ENCODE measurements at regions not wholly inside any gene's neighbourhood (a gene's known extent, or its start where the extent isn't known, plus 50 kb on each side); places are given as distances from the start of the nearest gene placed in this dataset.

GRCh38 chr6:94045099-94045829 lies 625.9 kb upstream of the EPHA7 start:
- Histone ChIP-seq H3K27me3 (ENCODE audit: low read depth, low read length) (no peaks in the 10 kb centered on the region), H4K20me1 (ENCODE audit: insufficient read depth, low read length) (no peaks in the 10 kb centered on the region), H3K79me2 (ENCODE audit: low read length) (no peaks in the 10 kb centered on the region), H3K27ac (ENCODE audit: low read length) (no peak overlapping the region), H2AFZ (ENCODE audit: low read depth, low read length) (no peak overlapping the region), H3K4me2 (ENCODE audit: low read length) (no peak overlapping the region), H3K36me3 (replicated peaks; ENCODE audit: low read depth, low read length) (no peaks in the 10 kb centered on the region), H3K9me3 (ENCODE audit: insufficient read depth, low read length) (no peaks in the 10 kb centered on the region), H3K4me1 (ENCODE audit: low read length) (no peaks in the 10 kb centered on the region), H3K4me3 (ENCODE audit: low read length) (no peak overlapping the region), H3K9ac (ENCODE audit: low read length) (no peak overlapping the region)
- TF ChIP-seq EZH2phosphoT487 (IDR thresholded peaks at IDR 0.05; ENCODE audit: low read depth) (no peak), CTCF (IDR thresholded peaks at IDR 0.05; ENCODE audit: low read depth, low read length) (no peak)

GRCh38 chr6:94041945-94042709 lies 622.8 kb upstream of the EPHA7 start:
- TF ChIP-seq CTCF (IDR thresholded peaks at IDR 0.05; ENCODE audit: low read depth, low read length): no peak
- TF ChIP-seq EZH2phosphoT487 (IDR thresholded peaks at IDR 0.05; ENCODE audit: low read depth): no peak
- H3K9ac ChIP-seq (ENCODE audit: low read length): no peak overlapping the region
- no peak overlapping the region for H3K27ac ChIP-seq (ENCODE audit: low read length)
- no peaks in the 10 kb centered on the region for H3K4me1 ChIP-seq (ENCODE audit: low read length)
- H3K36me3 ChIP-seq (replicated peaks; ENCODE audit: low read depth, low read length): no peaks in the 10 kb centered on the region
- no peaks in the 10 kb centered on the region for H4K20me1 ChIP-seq (ENCODE audit: insufficient read depth, low read length)
- no peak overlapping the region for H3K4me3 ChIP-seq (ENCODE audit: low read length)
- no peaks in the 10 kb centered on the region for H3K9me3 ChIP-seq (ENCODE audit: insufficient read depth, low read length)
- no peaks in the 10 kb centered on the region for H3K79me2 ChIP-seq (ENCODE audit: low read length)
- no peak overlapping the region for H3K4me2 ChIP-seq (ENCODE audit: low read length)
- H2AFZ ChIP-seq (ENCODE audit: low read depth, low read length): no peak overlapping the region
- H3K27me3 ChIP-seq (ENCODE audit: low read depth, low read length): no peaks in the 10 kb centered on the region

GRCh38 chr6:94036024-94036423 lies 616.7 kb upstream of the EPHA7 start:
- Histone ChIP-seq H3K27me3 (ENCODE audit: low read depth, low read length) (no peaks in the 10 kb centered on the region), H4K20me1 (ENCODE audit: insufficient read depth, low read length) (no peaks in the 10 kb centered on the region), H3K4me2 (ENCODE audit: low read length) (no peak overlapping the region), H2AFZ (ENCODE audit: low read depth, low read length) (no peak overlapping the region), H3K79me2 (ENCODE audit: low read length) (no peaks in the 10 kb centered on the region), H3K27ac (ENCODE audit: low read length) (no peak overlapping the region), H3K9me3 (ENCODE audit: insufficient read depth, low read length) (no peaks in the 10 kb centered on the region; the same call in 1 of the 2 replicates), H3K4me1 (ENCODE audit: low read length) (no peaks in the 10 kb centered on the region), H3K4me3 (ENCODE audit: low read length) (no peak overlapping the region), H3K9ac (ENCODE audit: low read length) (no peak overlapping the region), H3K36me3 (replicated peaks; ENCODE audit: low read depth, low read length) (no peaks in the 10 kb centered on the region)
- TF ChIP-seq EZH2phosphoT487 (IDR thresholded peaks at IDR 0.05; ENCODE audit: low read depth) (no peak), CTCF (IDR thresholded peaks at IDR 0.05; ENCODE audit: low read depth, low read length) (no peak)

GRCh38 chr6:94027374-94027773 lies 608.0 kb upstream of the EPHA7 start:
- Histone ChIP-seq H3K9me3 (ENCODE audit: insufficient read depth, low read length) (no peaks in the 10 kb centered on the region), H3K4me1 (ENCODE audit: low read length) (no peaks in the 10 kb centered on the region), H4K20me1 (ENCODE audit: insufficient read depth, low read length) (no peaks in the 10 kb centered on the region), H3K4me3 (ENCODE audit: low read length) (no peak overlapping the region), H3K9ac (ENCODE audit: low read length) (no peak overlapping the region), H2AFZ (ENCODE audit: low read depth, low read length) (no peak overlapping the region), H3K27me3 (ENCODE audit: low read depth, low read length) (no peaks in the 10 kb centered on the region), H3K36me3 (replicated peaks; ENCODE audit: low read depth, low read length) (no peaks in the 10 kb centered on the region), H3K27ac (ENCODE audit: low read length) (no peak overlapping the region), H3K79me2 (ENCODE audit: low read length) (no peaks in the 10 kb centered on the region), H3K4me2 (ENCODE audit: low read length) (no peak overlapping the region)
- TF ChIP-seq CTCF (IDR thresholded peaks at IDR 0.05; ENCODE audit: low read depth, low read length) (no peak), EZH2phosphoT487 (IDR thresholded peaks at IDR 0.05; ENCODE audit: low read depth) (no peak)

Data from OCI-LY3 (cell line).